Activated naive CD4-positive, alpha-beta T cell treated with anti-CD3 and anti-CD28 coated beads for 36 hours (primary cell): ENCODE measurements at regions not wholly inside any gene's neighbourhood (a gene's known extent, or its start where the extent isn't known, plus 50 kb on each side); places are given as distances from the start of the nearest gene placed in this dataset.
"Not testable (repeated sequence)": the region's sequence is repeated elsewhere in the genome, so short reads cannot be mapped to it uniquely, and the experiment has no call there.

Source experiments
- CTCF ChIA-PET: fragments of 350-600 bp; sonication (Branson Sonifier 250); formaldehyde crosslinking; loops from one replicate; lab custom pipeline; 2021; ENCODE audit warnings: antibody characterized with exemption; lab: Charles Lee
- DNase-seq: peaks from one replicate; pipeline ENCODE4 v3.0.0-alpha.2; 2020
- H3K27ac Mint-ChIP-seq: one replicate; pipeline ENCODE4 v1.8.0; 2021; ENCODE audit warnings: mild to moderate bottlenecking, mixed read lengths
- H3K27me3 Mint-ChIP-seq: one replicate; pipeline ENCODE4 v1.8.0; 2021; ENCODE audit warnings: low read depth, mixed read lengths
- H3K36me3 Mint-ChIP-seq: one replicate; pipeline ENCODE4 v1.8.0; 2021; ENCODE audit warnings: low read depth, mixed read lengths
- H3K4me1 Mint-ChIP-seq: one replicate; pipeline ENCODE4 v1.8.0; 2021; ENCODE audit warnings: low read depth, mixed read lengths
- H3K4me3 Mint-ChIP-seq: one replicate; pipeline ENCODE4 v1.8.0; 2021; ENCODE audit warnings: mild to moderate bottlenecking, moderate library complexity, mixed read lengths
- H3K9me3 Mint-ChIP-seq: one replicate; pipeline ENCODE4 v1.8.0; 2021; ENCODE audit warnings: mixed read lengths
- intact Hi-C: fragments of 100-400 bp; cut with micrococcal nuclease; formaldehyde crosslinking; loops from one replicate; pipeline ENCODE4 v1.15.1; 2023

DNA sequence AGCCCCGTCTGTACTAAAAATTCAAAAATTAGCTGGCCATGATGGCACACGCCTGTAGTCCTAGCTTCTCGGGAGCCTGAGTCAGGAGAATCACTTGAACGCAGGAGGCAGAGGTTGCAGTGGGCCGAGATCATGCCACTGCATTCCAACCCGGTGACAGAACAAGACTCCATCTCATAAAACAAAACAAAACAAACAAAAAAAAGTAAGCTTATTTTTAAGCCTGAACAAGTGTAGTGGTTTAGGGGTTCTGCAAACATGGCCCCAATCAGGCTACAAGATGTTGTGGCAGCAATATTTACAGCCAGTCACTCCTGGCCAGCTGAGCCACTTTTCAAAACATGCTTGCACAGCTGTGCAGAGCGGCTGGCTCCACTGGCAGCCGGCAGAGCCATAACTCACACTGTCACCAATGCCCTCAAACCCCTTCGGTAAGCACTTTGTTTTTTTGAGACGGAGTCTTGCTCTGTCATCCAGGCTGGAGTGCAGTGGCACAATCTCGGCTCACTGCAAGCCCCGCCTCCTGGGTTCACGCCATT is 56.2 kb upstream of the CLEC6A start:
- H3K9me3 Mint-ChIP-seq, intact Hi-C loops, CTCF ChIA-PET, H3K36me3 Mint-ChIP-seq, H3K27me3 Mint-ChIP-seq, H3K4me3 Mint-ChIP-seq, H3K27ac Mint-ChIP-seq, H3K4me1 Mint-ChIP-seq, DNase-seq: not testable (repeated sequence)

DNA sequence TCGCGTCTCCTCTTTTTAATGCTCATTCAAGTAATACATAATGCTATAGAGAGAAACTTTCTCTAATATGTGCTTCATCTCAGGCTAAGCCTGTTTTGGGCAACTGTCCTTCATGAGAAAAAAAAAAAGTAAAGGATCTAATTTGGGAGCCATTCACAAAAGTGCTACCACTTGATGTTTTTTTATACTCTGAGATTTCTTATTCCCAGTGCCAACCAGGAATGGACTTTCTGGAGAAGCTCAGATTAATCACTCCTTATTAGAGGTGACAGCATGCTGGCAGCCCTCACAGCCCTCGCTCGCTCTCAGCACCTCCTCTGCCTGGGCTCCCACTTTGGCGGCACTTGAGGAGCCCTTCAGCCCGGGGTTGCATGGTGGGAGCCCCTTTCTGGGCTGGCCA is 51.9 kb upstream of the CLEC6A start:
- CTCF ChIA-PET, H3K36me3 Mint-ChIP-seq, H3K9me3 Mint-ChIP-seq, H3K27me3 Mint-ChIP-seq, intact Hi-C loops, DNase-seq, H3K4me1 Mint-ChIP-seq, H3K27ac Mint-ChIP-seq, H3K4me3 Mint-ChIP-seq: not testable (repeated sequence)

DNA sequence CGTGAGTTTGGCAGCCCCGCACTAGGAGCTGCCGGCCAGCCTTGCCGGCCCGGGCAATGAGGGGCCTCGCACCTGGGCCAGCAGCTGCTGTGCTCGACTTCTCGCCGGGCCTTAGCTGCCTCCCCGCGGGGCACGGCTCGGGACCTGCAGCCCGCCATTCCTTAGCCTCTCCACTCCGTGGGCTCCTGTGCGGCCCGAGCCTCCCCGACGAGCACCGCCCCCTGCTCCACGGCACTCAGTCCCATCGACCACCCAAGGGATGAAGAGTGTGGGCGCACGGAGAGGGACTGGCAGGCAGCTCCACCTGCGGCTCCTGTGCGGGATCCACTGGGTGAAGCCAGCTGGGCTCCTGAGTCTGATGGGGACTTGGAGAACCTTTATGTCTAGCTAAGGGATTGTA is 51.4 kb upstream of the CLEC6A start:
- H3K4me3 Mint-ChIP-seq, H3K36me3 Mint-ChIP-seq, H3K27me3 Mint-ChIP-seq, H3K27ac Mint-ChIP-seq, H3K9me3 Mint-ChIP-seq, H3K4me1 Mint-ChIP-seq, DNase-seq, intact Hi-C loops: not testable (repeated sequence)
- CTCF ChIA-PET, result interaction anchor here (1.0 kb wide), 1 partner anchor 118 kb away, joined by 3 read pairs; no protein-coding TSS in a partner anchor
